Effector memory CD8-positive, alpha-beta T cell (primary cell): ENCODE measurements at regions not wholly inside any gene's neighbourhood (a gene's known extent, or its start where the extent isn't known, plus 50 kb on each side); places are given as distances from the start of the nearest gene placed in this dataset.
A peak's percentile ranks its signal among the peaks of the same experiment; 100 is the strongest.

ENCODE experiments used
- ATAC-seq: fragments of 150-1000 bp; cut with Tn5 transposase; replicated peaks from 2 replicates; pipeline ENCODE4 v1.10.0; 2021; ENCODE audit warnings: mild to moderate bottlenecking, moderate library complexity
- DNase-seq, 3 experiments: peaks; one replicate each; pipeline ENCODE4 v3.0.0; 2021
- H3K27ac Mint-ChIP-seq, 2 donors: one replicate each; pipeline ENCODE4 v1.8.0; 2022; ENCODE audit warnings: mild to moderate bottlenecking in 2 of 2, mixed read lengths in 2 of 2, moderate library complexity in 2 of 2
- H3K27me3 Mint-ChIP-seq, 2 donors: one replicate each; pipeline ENCODE4 v1.8.0; 2022; ENCODE audit warnings: mixed read lengths in 2 of 2
- H3K36me3 Mint-ChIP-seq: one replicate; pipeline ENCODE4 v1.8.0; 2022; ENCODE audit warnings: mild to moderate bottlenecking, moderate library complexity, mixed read lengths; ENCODE audit not compliant: insufficient read depth
- H3K4me1 Mint-ChIP-seq, 2 donors: one replicate each; pipeline ENCODE4 v1.8.0; 2022; ENCODE audit warnings: low read depth in 2 of 2, mixed read lengths in 2 of 2
- H3K4me3 Mint-ChIP-seq, 2 donors: one replicate each; pipeline ENCODE4 v1.8.0; 2022; ENCODE audit warnings: mild to moderate bottlenecking in 2 of 2, mixed read lengths in 2 of 2, moderate library complexity in 2 of 2
- H3K9me3 Mint-ChIP-seq, 2 donors: one replicate each; pipeline ENCODE4 v1.8.0; 2022; ENCODE audit warnings: mixed read lengths in 2 of 2

DNA sequence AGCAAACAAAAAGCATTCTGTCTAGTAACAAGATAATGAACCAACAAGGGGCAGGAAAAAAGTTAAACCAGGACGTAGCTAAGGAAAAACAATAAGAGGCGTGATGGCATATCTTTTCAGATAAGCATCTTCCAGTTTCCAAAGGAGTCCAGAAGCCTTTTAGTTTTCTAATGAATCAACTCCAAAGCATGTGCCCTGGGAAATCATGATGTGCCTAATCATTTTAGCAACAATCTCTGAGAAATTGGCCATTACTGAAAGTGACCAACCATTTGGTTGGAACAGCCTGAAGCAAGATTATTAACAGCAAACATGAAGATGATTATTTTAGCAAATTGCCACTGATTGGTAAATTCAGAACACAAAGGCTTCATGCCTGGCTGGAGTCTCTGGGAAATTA lies 440.9 kb upstream of the MAF start:
- Mint-ChIP-seq H3K4me1 (no peaks in the 10 kb centered on the region), H3K9me3 (no peaks in the 10 kb centered on the region), H3K27ac (no peak overlapping the region), H3K36me3 (no peaks in the 10 kb centered on the region), H3K4me3 (no peak overlapping the region), H3K27me3 (peaks cover 39 to 51% of the 10 kb centered on the region in 2 donors)
- ATAC-seq (no peak), DNase-seq (no peak)

GRCh38 chr16:80040814-80041213 lies 440.3 kb upstream of the MAF start:
- no peak overlapping the region for H3K4me3 Mint-ChIP-seq
- H3K4me1 Mint-ChIP-seq: no peaks in the 10 kb centered on the region
- H3K36me3 Mint-ChIP-seq: no peaks in the 10 kb centered on the region
- no peaks in the 10 kb centered on the region for H3K9me3 Mint-ChIP-seq
- no peak for ATAC-seq
- no peak overlapping the region for H3K27ac Mint-ChIP-seq
- peaks cover 39 to 46% of the 10 kb centered on the region in 2 donors for H3K27me3 Mint-ChIP-seq
- DNase-seq: no peak

DNA sequence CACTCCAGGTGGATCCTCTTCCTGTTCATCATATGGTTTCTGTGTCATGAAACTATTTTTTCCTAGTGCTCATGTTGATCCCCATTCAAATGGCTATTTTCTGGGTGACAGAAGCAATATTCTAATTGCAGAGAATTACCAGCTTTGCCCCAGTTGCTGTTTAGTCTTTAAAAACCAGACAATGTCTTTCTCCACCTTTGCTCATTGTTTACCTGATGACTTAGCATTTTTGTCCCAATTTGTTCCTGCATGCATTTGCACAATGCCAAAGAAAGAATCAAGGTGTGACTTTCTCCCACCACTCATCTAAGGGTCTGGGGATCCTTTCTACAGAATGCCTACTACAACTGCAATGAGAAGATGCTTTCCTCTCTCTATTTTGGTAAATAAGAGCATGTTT lies 439.9 kb upstream of the MAF start:
- ATAC-seq: no peak
- Mint-ChIP-seq H3K4me1 (no peaks in the 10 kb centered on the region), H3K9me3 (no peaks in the 10 kb centered on the region), H3K36me3 (no peaks in the 10 kb centered on the region), H3K27me3 (peaks cover 39 to 42% of the 10 kb centered on the region in 2 donors), H3K27ac (no peak overlapping the region), H3K4me3 (no peak overlapping the region)
- no peak for DNase-seq

DNA sequence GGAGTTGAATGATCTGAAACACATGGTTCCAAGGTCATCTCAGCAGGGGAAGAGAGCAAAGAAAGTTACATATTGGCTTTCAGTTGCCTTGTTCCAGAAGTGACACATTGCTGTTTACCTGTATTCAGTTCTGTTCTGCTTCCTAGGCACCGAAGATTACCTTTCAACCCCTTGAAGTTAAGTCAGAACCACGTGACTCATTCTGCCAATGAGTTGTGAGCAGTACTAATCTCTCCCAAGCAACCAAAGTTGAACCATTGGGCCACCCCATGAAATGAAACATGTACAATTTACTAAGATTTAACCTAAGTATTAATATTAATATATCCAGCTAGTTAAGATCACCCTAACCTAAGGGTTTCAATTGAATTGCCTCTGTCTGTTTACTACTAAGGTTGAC lies 439.2 kb upstream of the MAF start:
- Mint-ChIP-seq H3K27ac (no peak overlapping the region), H3K4me3 (no peak overlapping the region), H3K27me3 (peaks cover 37 to 38% of the 10 kb centered on the region in 2 donors), H3K36me3 (no peaks in the 10 kb centered on the region), H3K9me3 (no peaks in the 10 kb centered on the region), H3K4me1 (no peaks in the 10 kb centered on the region)
- DNase-seq (no peak), ATAC-seq (no peak)

DNA sequence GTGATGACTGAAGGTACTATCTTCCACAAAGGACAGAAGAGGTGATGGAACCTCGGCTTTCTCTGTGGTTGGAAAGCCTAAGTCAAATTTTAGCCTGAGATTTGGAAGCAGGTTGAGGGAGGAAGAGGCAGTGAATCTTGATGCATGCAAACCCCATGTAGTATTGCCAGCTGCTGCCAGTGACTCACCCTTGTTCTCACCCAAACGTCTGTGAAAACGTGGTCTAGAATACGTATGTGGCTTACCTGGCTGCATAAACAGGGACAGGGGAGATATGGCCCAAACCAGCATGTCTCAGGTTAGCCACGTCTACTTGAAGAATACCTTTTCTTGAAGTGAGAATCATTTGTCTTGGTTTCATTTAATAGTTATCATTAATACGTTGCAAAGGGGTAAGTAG lies 438.0 kb upstream of the MAF start:
- Mint-ChIP-seq H3K27ac (no peak overlapping the region), H3K36me3 (no peaks in the 10 kb centered on the region), H3K27me3 (peaks cover 25 to 32% of the 10 kb centered on the region in 2 donors), H3K4me1 (no peaks in the 10 kb centered on the region), H3K9me3 (no peaks in the 10 kb centered on the region), H3K4me3 (no peak overlapping the region)
- ATAC-seq: no peak
- DNase-seq: no peak

DNA sequence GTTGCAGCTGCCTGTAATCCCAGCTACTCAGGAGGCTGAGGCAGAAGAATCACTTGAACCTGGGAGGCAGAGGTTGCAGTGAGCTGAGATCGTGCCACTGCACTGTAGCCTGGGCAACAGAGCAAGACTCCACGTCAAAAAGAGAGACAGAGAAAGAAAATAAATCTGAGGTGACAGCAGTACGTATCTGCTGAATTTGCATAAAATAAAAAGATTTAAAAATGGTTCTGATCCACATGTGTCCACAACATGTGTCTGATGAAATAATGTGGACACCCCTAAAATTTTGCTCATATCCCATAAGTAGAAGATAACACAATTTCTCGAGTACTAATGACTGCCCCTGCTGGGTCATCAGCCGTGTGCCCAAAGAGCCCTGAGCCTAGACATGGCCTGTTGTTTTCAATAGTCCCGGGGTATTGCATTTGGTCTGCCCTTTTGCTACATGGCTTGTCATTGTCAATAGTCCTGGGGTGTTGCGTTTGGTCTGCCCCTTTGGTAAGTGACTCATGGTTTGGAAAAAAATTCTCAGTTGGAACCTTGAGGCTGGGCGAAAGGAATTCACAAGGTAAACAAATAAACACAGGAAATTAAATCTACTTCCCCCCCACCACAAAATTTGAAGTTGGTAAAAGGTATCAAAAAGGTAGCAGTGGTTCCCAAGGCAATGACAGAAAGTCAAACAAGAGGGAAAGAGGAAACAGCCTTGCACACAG lies 434.6 kb upstream of the MAF start:
- Mint-ChIP-seq H3K4me3 (no peak overlapping the region), H3K27me3 (peaks cover 10 to 13% of the 10 kb centered on the region in 2 donors), H3K9me3 (no peaks in the 10 kb centered on the region), H3K36me3 (no peaks in the 10 kb centered on the region), H3K27ac (no peak overlapping the region), H3K4me1 (no peaks in the 10 kb centered on the region)
- DNase-seq (no peak), ATAC-seq (no peak)

DNA sequence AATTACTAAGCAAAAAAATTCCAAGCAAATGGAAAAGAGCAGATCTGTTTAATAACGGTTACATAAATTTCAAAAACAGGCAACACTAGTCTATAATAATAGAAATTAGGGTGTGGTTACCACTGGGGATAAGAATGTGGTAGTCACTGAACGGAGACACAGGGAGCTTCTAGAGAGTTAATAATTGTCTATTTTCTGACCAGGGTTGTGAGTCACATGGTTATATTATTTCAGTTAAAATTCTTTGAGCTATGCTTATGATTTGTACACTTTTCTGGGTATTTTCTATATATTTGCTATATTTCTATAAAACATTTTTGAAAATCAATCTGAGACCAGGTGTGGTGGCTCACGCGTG lies 433.9 kb upstream of the MAF start:
- Mint-ChIP-seq H3K36me3 (no peaks in the 10 kb centered on the region), H3K4me1 (no peaks in the 10 kb centered on the region), H3K27me3 (peaks cover 14 to 17% of the 10 kb centered on the region in 2 donors), H3K9me3 (no peaks in the 10 kb centered on the region), H3K4me3 (no peak overlapping the region), H3K27ac (no peak overlapping the region)
- DNase-seq (no peak), ATAC-seq (no peak)

- DNase-seq: no peak
- no peaks in the 10 kb centered on the region for H3K9me3 Mint-ChIP-seq
- no peak overlapping the region for H3K27ac Mint-ChIP-seq
- H3K4me3 Mint-ChIP-seq: no peak overlapping the region
- H3K4me1 Mint-ChIP-seq: no peaks in the 10 kb centered on the region
- H3K27me3 Mint-ChIP-seq: peaks cover 16 to 22% of the 10 kb centered on the region in 2 donors
- ATAC-seq: no peak
- no peaks in the 10 kb centered on the region for H3K36me3 Mint-ChIP-seq
Measured at GRCh38 chr16:80033783-80034468, 433.4 kb upstream of the MAF start.

- Mint-ChIP-seq H3K9me3 (no peaks in the 10 kb centered on the region), H3K27ac (no peak overlapping the region), H3K4me3 (no peak overlapping the region), H3K27me3 (peaks cover 16 to 26% of the 10 kb centered on the region in 2 donors), H3K4me1 (peaks cover 8 to 11% of the 10 kb centered on the region in 2 donors), H3K36me3 (no peaks in the 10 kb centered on the region)
- no peak for DNase-seq
- no peak for ATAC-seq
Measured at GRCh38 chr16:80029761-80030481, 429.4 kb upstream of the MAF start.

DNA sequence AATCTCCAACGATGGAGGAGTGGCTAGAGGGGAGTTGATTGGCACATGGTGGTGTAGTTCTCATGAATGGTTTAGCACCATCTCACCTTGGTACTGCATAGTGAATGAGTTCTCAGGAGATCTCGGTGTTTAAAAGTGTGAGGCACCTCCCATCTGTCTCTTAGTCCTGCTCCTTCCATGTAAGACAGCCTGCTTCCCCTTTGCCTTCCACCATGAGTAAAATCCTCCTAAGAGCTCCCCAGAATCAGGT lies 428.8 kb upstream of the MAF start:
- ATAC-seq: no peak
- DNase-seq: no peak
- no peaks in the 10 kb centered on the region for H3K36me3 Mint-ChIP-seq
- H3K27me3 Mint-ChIP-seq: peaks cover 16 to 26% of the 10 kb centered on the region in 2 donors
- H3K27ac Mint-ChIP-seq: no peak overlapping the region
- no peaks in the 10 kb centered on the region for H3K9me3 Mint-ChIP-seq
- peaks cover 8 to 11% of the 10 kb centered on the region in 2 donors for H3K4me1 Mint-ChIP-seq
- no peak overlapping the region for H3K4me3 Mint-ChIP-seq

DNA sequence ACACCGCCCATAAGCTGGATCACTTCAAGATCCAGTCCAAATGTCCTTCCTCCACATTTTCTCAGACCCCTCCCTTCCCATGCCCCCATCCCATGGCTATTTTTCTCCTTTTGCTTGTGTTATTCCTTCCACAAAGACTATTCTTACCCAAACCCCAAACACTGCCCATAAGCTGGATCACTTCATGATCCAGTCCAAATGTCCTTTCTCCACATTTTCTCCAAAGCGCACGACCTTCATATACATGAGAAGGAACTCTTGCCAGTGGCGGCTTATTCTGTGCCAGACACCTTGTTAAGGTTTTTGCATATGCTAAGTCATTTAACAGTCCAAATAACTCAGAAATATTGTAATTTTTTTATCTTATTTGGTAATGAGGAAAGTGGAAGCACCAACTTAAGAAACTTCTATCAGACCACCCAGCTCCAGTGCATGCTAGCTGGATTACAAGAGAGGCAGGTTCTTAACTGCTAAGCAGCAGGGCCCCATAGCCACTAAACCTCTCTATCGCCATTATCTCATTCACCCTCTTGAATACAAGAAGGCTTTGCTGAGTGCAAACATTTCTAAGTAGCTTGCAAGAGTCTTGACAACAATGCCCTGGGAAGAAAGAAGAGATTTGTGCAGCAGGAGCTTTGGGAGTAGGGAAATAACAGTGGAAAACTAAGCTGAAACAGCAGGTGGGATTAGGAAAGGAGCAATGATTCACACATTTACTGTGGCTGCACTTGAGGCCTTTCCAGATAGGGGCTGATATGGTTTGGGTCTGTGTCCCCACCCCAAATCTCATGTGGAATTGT lies 428.2 kb upstream of the MAF start:
- DNase-seq (no peak), ATAC-seq (no peak)
- peaks cover 8 to 11% of the 10 kb centered on the region in 2 donors for H3K4me1 Mint-ChIP-seq
- H3K9me3 Mint-ChIP-seq: no peaks in the 10 kb centered on the region
- H3K27ac Mint-ChIP-seq: no peak overlapping the region
- no peaks in the 10 kb centered on the region for H3K36me3 Mint-ChIP-seq
- no peak overlapping the region for H3K4me3 Mint-ChIP-seq
- peaks cover 16 to 26% of the 10 kb centered on the region in 2 donors for H3K27me3 Mint-ChIP-seq

GRCh38 chr16:80027007-80027965 lies 426.7 kb upstream of the MAF start:
- peak; percentile 90 for ATAC-seq

More at GRCh38 chr16:80027007-80027965, 426.7 kb upstream of the MAF start:
- Mint-ChIP-seq H3K4me1 (peaks cover 8 to 11% of the 10 kb centered on the region in 2 donors), H3K27ac (peak overlapping the region; percentile 80 to 87), H3K27me3 (peaks cover 16 to 29% of the 10 kb centered on the region in 2 donors), H3K36me3 (peaks cover 4% of the 10 kb centered on the region), H3K9me3 (no peaks in the 10 kb centered on the region), H3K4me3 (peak overlapping the region; percentile 45 to 70)
- peak; percentile 4 to 26 (median 9) for DNase-seq
